ENCODE measurements at regions not wholly inside any gene's neighbourhood (a gene's known extent, or its start where the extent isn't known, plus 50 kb on each side); places are given as distances from the start of the nearest gene placed in this dataset.

- Mint-ChIP-seq H3K4me3 (no peak overlapping the region), H3K9me3 (no peaks in the 10 kb centered on the region), H3K36me3 (no peaks in the 10 kb centered on the region), H3K27ac (peak overlapping the region in 1 of 7 donors; percentile 6), H3K27me3 (peaks cover 0 to 5% of the 10 kb centered on the region in 2 donors), H3K4me1 (peaks cover 0 to 1% (median 0%) of the 10 kb centered on the region in 4 donors)
- ChIA-PET CTCF (ENCODE audit: partially characterized antibody) (interaction anchor here (0.6 to 3.5 kb wide), 32 partner anchors 7 to 1637 kb away, joined by 3 to 66 read pairs (median 4); no protein-coding TSS in a partner anchor), POLR2A (ENCODE audit: partially characterized antibody) (interaction anchor here (1.0 kb wide), 1 partner anchor 1637 kb away, joined by 3 read pairs; no protein-coding TSS in a partner anchor)
- H3K4me3 ChIP-seq (ENCODE audit: low read length in 2 of 2) = no peak overlapping the region
- no peaks in the 10 kb centered on the region for H3K9me3 ChIP-seq (ENCODE audit: control insufficient read depth in 1 of 2, low read length in 2 of 2)
- H3K27me3 ChIP-seq (ENCODE audit: insufficient read depth, low read length) = no peaks in the 10 kb centered on the region
- H3K4me1 ChIP-seq (ENCODE audit: insufficient read depth, low read length) = no peaks in the 10 kb centered on the region
- intact Hi-C loops (cut with micrococcal nuclease) = loop anchor here (1.0 to 5.0 kb wide), 6 partner anchors 543 to 1637 kb away; no protein-coding TSS in a partner anchor
- DNase-seq = peak; percentile 23 to 38 (median 35)
- no peaks in the 10 kb centered on the region for H3K36me3 ChIP-seq (ENCODE audit: insufficient read depth, low read length)
- no peak overlapping the region for H3K27ac ChIP-seq (ENCODE audit: low read depth, low read length)
These were observed 60.0 kb upstream of the BANK1 start for GRCh38 chr4:101730291-101731117.

DNA sequence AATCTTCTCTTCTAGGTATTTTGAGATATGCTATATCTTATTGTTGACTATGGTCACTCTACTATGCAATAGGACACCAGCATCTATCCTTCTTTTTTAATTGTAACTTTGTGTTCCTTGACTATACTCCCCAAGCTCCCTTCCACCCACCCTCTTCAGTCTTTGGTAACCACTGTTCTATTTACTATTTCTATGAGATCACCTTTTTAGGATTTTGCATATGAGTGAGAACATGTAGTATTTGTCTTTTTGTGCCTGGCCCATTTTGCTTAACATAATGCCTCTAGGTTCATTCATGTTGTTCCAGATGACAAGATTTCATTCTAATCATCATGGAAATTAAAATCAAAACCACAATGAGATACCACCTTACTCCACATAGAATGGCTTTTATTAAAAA lies 63.3 kb upstream of the BANK1 start:
- intact Hi-C loops (cut with micrococcal nuclease) = no loop called here
- Mint-ChIP-seq H3K9me3 (no peaks in the 10 kb centered on the region), H3K27ac (no peak overlapping the region), H3K36me3 (no peaks in the 10 kb centered on the region), H3K4me1 (peaks cover 3 to 7% (median 5%) of the 10 kb centered on the region in 4 donors), H3K27me3 (peaks cover 0 to 3% of the 10 kb centered on the region in 2 donors), H3K4me3 (no peak overlapping the region)
- H3K9me3 ChIP-seq (ENCODE audit: control insufficient read depth in 1 of 2, low read length in 2 of 2) = no peaks in the 10 kb centered on the region
- H3K27ac ChIP-seq (ENCODE audit: low read depth, low read length) = no peak overlapping the region
- CTCF ChIA-PET (ENCODE audit: partially characterized antibody) = interaction anchor here (1.3 kb wide), 1 partner anchor 558 kb away, joined by 5 read pairs; no protein-coding TSS in a partner anchor
- no peaks in the 10 kb centered on the region for H3K27me3 ChIP-seq (ENCODE audit: insufficient read depth, low read length)
- no peaks in the 10 kb centered on the region for H3K36me3 ChIP-seq (ENCODE audit: insufficient read depth, low read length)
- no peak overlapping the region for H3K4me3 ChIP-seq (ENCODE audit: low read length in 2 of 2)
- no peak for DNase-seq
- POLR2A ChIA-PET (ENCODE audit: partially characterized antibody) = no interaction called here
- peaks cover 6% of the 10 kb centered on the region for H3K4me1 ChIP-seq (ENCODE audit: insufficient read depth, low read length)

- Mint-ChIP-seq H3K4me1 (peaks cover 3 to 6% (median 5%) of the 10 kb centered on the region in 4 donors), H3K9me3 (no peaks in the 10 kb centered on the region), H3K27me3 (peaks cover 0 to 3% of the 10 kb centered on the region in 2 donors), H3K36me3 (no peaks in the 10 kb centered on the region), H3K27ac (peak overlapping the region in 2 of 7 donors; percentile 25 to 41), H3K4me3 (peak overlapping the region in 7 of 8 donors; percentile 17 to 74 (median 36))
- ChIA-PET CTCF (ENCODE audit: partially characterized antibody) (interaction anchor here (1.8 kb wide), 1 partner anchor 1631 kb away, joined by 5 read pairs; no protein-coding TSS in a partner anchor), POLR2A (ENCODE audit: partially characterized antibody) (no interaction called here)
- intact Hi-C loops (cut with micrococcal nuclease) = no loop called here
- no peak for DNase-seq
- H3K27me3 ChIP-seq (ENCODE audit: insufficient read depth, low read length) = no peaks in the 10 kb centered on the region
- no peak overlapping the region for H3K27ac ChIP-seq (ENCODE audit: low read depth, low read length)
- no peak overlapping the region for H3K4me3 ChIP-seq (ENCODE audit: low read length in 2 of 2)
- peaks cover 6% of the 10 kb centered on the region for H3K4me1 ChIP-seq (ENCODE audit: insufficient read depth, low read length)
- no peaks in the 10 kb centered on the region for H3K36me3 ChIP-seq (ENCODE audit: insufficient read depth, low read length)
- H3K9me3 ChIP-seq (ENCODE audit: control insufficient read depth in 1 of 2, low read length in 2 of 2) = no peaks in the 10 kb centered on the region
These were observed 66.4 kb upstream of the BANK1 start for GRCh38 chr4:101724093-101724492.

GRCh38 chr4:101718810-101719209 lies 71.7 kb upstream of the BANK1 start:
- no peak overlapping the region for H3K4me3 Mint-ChIP-seq
- H3K27me3 Mint-ChIP-seq = no peaks in the 10 kb centered on the region
- Histone ChIP-seq H3K4me1 (ENCODE audit: insufficient read depth, low read length) (no peaks in the 10 kb centered on the region), H3K27me3 (ENCODE audit: insufficient read depth, low read length) (no peaks in the 10 kb centered on the region), H3K9me3 (ENCODE audit: control insufficient read depth in 1 of 2, low read length in 2 of 2) (no peaks in the 10 kb centered on the region), H3K27ac (ENCODE audit: low read depth, low read length) (no peak overlapping the region), H3K36me3 (ENCODE audit: insufficient read depth, low read length) (no peaks in the 10 kb centered on the region), H3K4me3 (ENCODE audit: low read length in 2 of 2) (no peak overlapping the region)
- DNase-seq = no peak
- H3K9me3 Mint-ChIP-seq = peaks cover 2 to 22% (median 10%) of the 10 kb centered on the region in 8 donors
- H3K36me3 Mint-ChIP-seq = peaks cover 0 to 5% of the 10 kb centered on the region in 2 donors
- intact Hi-C loops (cut with micrococcal nuclease) = no loop called here
- no peak overlapping the region for H3K27ac Mint-ChIP-seq
- ChIA-PET CTCF (ENCODE audit: partially characterized antibody) (no interaction called here), POLR2A (ENCODE audit: partially characterized antibody) (no interaction called here)
- no peaks in the 10 kb centered on the region for H3K4me1 Mint-ChIP-seq

GRCh38 chr4:101711590-101712260 lies 78.8 kb upstream of the BANK1 start:
- H3K4me3 ChIP-seq (ENCODE audit: low read length in 2 of 2) = no peak overlapping the region
- H3K9me3 Mint-ChIP-seq = peaks cover under 1 to 27% (median 9%) of the 10 kb centered on the region in 8 donors
- H3K27ac Mint-ChIP-seq = no peak overlapping the region
- no peaks in the 10 kb centered on the region for H3K4me1 ChIP-seq (ENCODE audit: insufficient read depth, low read length)
- no peak overlapping the region for H3K4me3 Mint-ChIP-seq
- ChIA-PET CTCF (ENCODE audit: partially characterized antibody) (no interaction called here), POLR2A (ENCODE audit: partially characterized antibody) (no interaction called here)
- DNase-seq = no peak
- no peaks in the 10 kb centered on the region for H3K27me3 Mint-ChIP-seq
- H3K36me3 ChIP-seq (ENCODE audit: insufficient read depth, low read length) = no peaks in the 10 kb centered on the region
- H3K4me1 Mint-ChIP-seq = no peaks in the 10 kb centered on the region
- intact Hi-C loops (cut with micrococcal nuclease) = no loop called here
- H3K27me3 ChIP-seq (ENCODE audit: insufficient read depth, low read length) = peaks cover 4% of the 10 kb centered on the region
- no peak overlapping the region for H3K27ac ChIP-seq (ENCODE audit: low read depth, low read length)
- H3K36me3 Mint-ChIP-seq = peaks cover under 1 to 5% of the 10 kb centered on the region in 2 donors
- no peaks in the 10 kb centered on the region for H3K9me3 ChIP-seq (ENCODE audit: control insufficient read depth in 1 of 2, low read length in 2 of 2)

DNA sequence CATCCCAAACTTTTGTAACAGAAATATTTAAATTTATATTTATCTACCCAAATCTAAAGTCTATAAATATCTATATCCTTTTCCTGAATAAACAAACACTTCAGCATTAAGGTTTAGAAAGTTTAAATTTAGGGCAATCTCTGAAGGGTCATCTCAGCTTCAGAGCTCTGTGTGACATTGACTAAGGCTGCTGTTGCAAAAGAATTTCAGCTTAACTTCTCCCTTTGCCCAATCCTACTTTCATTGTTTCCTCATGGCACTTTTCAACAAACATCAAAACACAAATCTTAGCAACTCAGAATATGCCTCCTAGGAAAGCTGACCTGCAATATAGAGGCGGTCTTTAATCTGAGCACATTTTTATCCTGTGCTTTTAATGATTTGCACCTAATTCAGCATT lies 79.7 kb upstream of the BANK1 start:
- no peak overlapping the region for H3K27ac ChIP-seq (ENCODE audit: low read depth, low read length)
- intact Hi-C loops (cut with micrococcal nuclease) = no loop called here
- H3K27me3 Mint-ChIP-seq = no peaks in the 10 kb centered on the region
- H3K9me3 Mint-ChIP-seq = peaks cover 4 to 34% (median 16%) of the 10 kb centered on the region in 8 donors
- no peaks in the 10 kb centered on the region for H3K4me1 Mint-ChIP-seq
- POLR2A ChIA-PET (ENCODE audit: partially characterized antibody) = no interaction called here
- no peak for DNase-seq
- no peak overlapping the region for H3K4me3 ChIP-seq (ENCODE audit: low read length in 2 of 2)
- CTCF ChIA-PET (ENCODE audit: partially characterized antibody) = no interaction called here
- peaks cover 3 to 5% of the 10 kb centered on the region in 2 donors for H3K36me3 Mint-ChIP-seq
- H3K27me3 ChIP-seq (ENCODE audit: insufficient read depth, low read length) = peaks cover 4% of the 10 kb centered on the region
- H3K36me3 ChIP-seq (ENCODE audit: insufficient read depth, low read length) = no peaks in the 10 kb centered on the region
- H3K9me3 ChIP-seq (ENCODE audit: control insufficient read depth in 1 of 2, low read length in 2 of 2) = no peaks in the 10 kb centered on the region
- H3K27ac Mint-ChIP-seq = no peak overlapping the region
- H3K4me3 Mint-ChIP-seq = no peak overlapping the region
- H3K4me1 ChIP-seq (ENCODE audit: insufficient read depth, low read length) = no peaks in the 10 kb centered on the region

- H3K9me3 Mint-ChIP-seq = peaks cover 2 to 22% (median 7%) of the 10 kb centered on the region in 8 donors
- H3K9me3 ChIP-seq (ENCODE audit: control insufficient read depth in 1 of 2, low read length in 2 of 2) = no peaks in the 10 kb centered on the region
- intact Hi-C loops (cut with micrococcal nuclease) = no loop called here
- peaks cover 0 to 3% of the 10 kb centered on the region in 2 donors for H3K36me3 Mint-ChIP-seq
- no peaks in the 10 kb centered on the region for H3K4me1 ChIP-seq (ENCODE audit: insufficient read depth, low read length)
- CTCF ChIA-PET (ENCODE audit: partially characterized antibody) = interaction anchor here (0.9 to 2.1 kb wide), 2 partner anchors 9 to 22 kb away, joined by 3 to 9 read pairs; no protein-coding TSS in a partner anchor
- H3K27me3 ChIP-seq (ENCODE audit: insufficient read depth, low read length) = peaks cover 4% of the 10 kb centered on the region
- H3K4me3 ChIP-seq (ENCODE audit: low read length in 2 of 2) = no peak overlapping the region
- POLR2A ChIA-PET (ENCODE audit: partially characterized antibody) = no interaction called here
- no peaks in the 10 kb centered on the region for H3K27me3 Mint-ChIP-seq
- H3K27ac ChIP-seq (ENCODE audit: low read depth, low read length) = no peak overlapping the region
- no peak overlapping the region for H3K27ac Mint-ChIP-seq
- H3K4me1 Mint-ChIP-seq = no peaks in the 10 kb centered on the region
- no peak for DNase-seq
- H3K4me3 Mint-ChIP-seq = no peak overlapping the region
- H3K36me3 ChIP-seq (ENCODE audit: insufficient read depth, low read length) = no peaks in the 10 kb centered on the region
These were observed 82.1 kb upstream of the BANK1 start for GRCh38 chr4:101708293-101709039.
